ENCODE measurements at regions not wholly inside any gene's neighbourhood (a gene's known extent, or its start where the extent isn't known, plus 50 kb on each side); places are given as distances from the start of the nearest gene placed in this dataset.
A peak's percentile ranks its signal among the peaks of the same experiment; 100 is the strongest.

GRCh38 chr19:23823952-23824389 is 65.3 kb upstream of the ZNF681 start:
- ATAC-seq (peak; percentile 83), DNase-seq (ENCODE audit: extremely low read depth in 1 of 4, low spot score in 3 of 4) (peak in 3 of 4 experiments; percentile 16 to 62 (median 20)), FAIRE-seq (peak; percentile 71)
- intact Hi-C loops (cut with micrococcal nuclease) (no loop called here), in situ Hi-C loops (cut with MboI) (no loop called here)
- Histone ChIP-seq H4K20me1 (replicated peaks; ENCODE audit: control insufficient read depth, insufficient read depth, low read length) (no peaks in the 10 kb centered on the region), H3K27me3 (ENCODE audit: control insufficient read depth in 2 of 2, insufficient read depth in 2 of 2, low read length in 2 of 2) (no peaks in the 10 kb centered on the region), H3K4me1 (replicated peaks in 1 of 2; ENCODE audit: control insufficient read depth in 2 of 2, insufficient read depth in 2 of 2, low read length in 2 of 2) (no peaks in the 10 kb centered on the region), H3K27ac (ENCODE audit: extremely low read depth, low read depth, low read length) (no peak overlapping the region), H3K9ac (ENCODE audit: insufficient read depth in 1 of 2, low read depth in 2 of 2, low read length in 2 of 2) (no peak overlapping the region), H3K9me1 (ENCODE audit: control insufficient read depth, insufficient read depth, low read length) (no peaks in the 10 kb centered on the region), H3K4me3 (no peak overlapping the region), H3K9me3 (replicated peaks; ENCODE audit: control insufficient read depth, insufficient read depth, low read depth, low read length) (peaks cover 10% of the 10 kb centered on the region), H2AFZ (ENCODE audit: low read depth, low read length) (no peak overlapping the region), H3K79me2 (ENCODE audit: control insufficient read depth, insufficient read depth, low read length) (no peaks in the 10 kb centered on the region), H3K4me2 (ENCODE audit: insufficient read depth, low read length) (no peak overlapping the region), H3K36me3 (ENCODE audit: control insufficient read depth, insufficient read depth, low read length) (no peaks in the 10 kb centered on the region)
- BruUV-seq (replicated peaks) = no TSS peak
- CTCF ChIA-PET (ENCODE audit: low intra/inter-chr PET ratio) = no interaction called here
- 11% methylated on average over 2 of the region's 2 CpGs for WGBS (ENCODE audit: insufficient coverage, low coverage, missing lambda C conversion rate)
- POLR2A ChIA-PET = no interaction called here
- TF ChIP-seq ZNF316 (IDR thresholded peaks at IDR 0.05) (peak; percentile 63), PBX2 (CRISPR knock-in tag; IDR thresholded peaks at IDR 0.05; ENCODE audit: low read depth) (no peak), PBX2 (tag; conservative IDR thresholded peaks at IDR 0.05; ENCODE audit: low read depth) (peak; percentile 57), ATF7 (IDR thresholded peaks at IDR 0.05) (0 out of 2 replicates have a peak, but pooled peaks have one; percentile 13), C11orf30 (IDR thresholded peaks at IDR 0.05; ENCODE audit: low read depth) (peak; percentile 68), SMC3 (conservative IDR thresholded peaks at IDR 0.05; ENCODE audit: insufficient read depth, low read depth, low read length) (peak; percentile 36), ZNF830 (CRISPR knock-in tag; IDR thresholded peaks at IDR 0.05) (no peak), ZNF280B (CRISPR knock-in tag; IDR thresholded peaks at IDR 0.05) (peak; percentile 94), KDM4B (IDR thresholded peaks at IDR 0.05; ENCODE audit: borderline replicate concordance in 2 of 2, low read depth in 1 of 2) (no peak), CBX3 (IDR thresholded peaks at IDR 0.05; ENCODE audit: borderline replicate concordance in 1 of 2, low read length in 2 of 2) (peak; percentile 74 to 90), MAFG (tag; conservative IDR thresholded peaks at IDR 0.05) (peak; percentile 22; the same call in 1 of the 2 replicates), CBFA2T3 (IDR thresholded peaks at IDR 0.05) (peak; percentile 29; the same call in 1 of the 2 replicates), CBX5 (IDR thresholded peaks at IDR 0.05; ENCODE audit: borderline replicate concordance, low read depth) (peak; percentile 91), CBX1 (IDR thresholded peaks at IDR 0.05; ENCODE audit: low read depth) (peak; percentile 82; the same call in 1 of the 2 replicates), MAFF (IDR thresholded peaks at IDR 0.05; ENCODE audit: low read length) (peak; percentile 59), NR2C2 (CRISPR knock-in tag; IDR thresholded peaks at IDR 0.05) (no peak), NR2C2 (tag; IDR thresholded peaks at IDR 0.05) (peak; percentile 17; the same call in 1 of the 2 replicates), RAD21 (CRISPR knock-in tag; conservative IDR thresholded peaks at IDR 0.05 in 1 of 2, IDR thresholded peaks at IDR 0.05 in 1 of 2) (peak in 1 of 2 experiments; percentile 63; a peak in 2 of 4 replicates), BHLHE40 (IDR thresholded peaks at IDR 0.05; ENCODE audit: low read length) (0 out of 2 replicates have a peak, but pooled peaks have one; percentile 7), POLR3G (IDR thresholded peaks at IDR 0.05; ENCODE audit: extremely low read depth, insufficient read length, insufficient replicate concordance) (no peak), SMAD2 (IDR thresholded peaks at IDR 0.05; ENCODE audit: low read depth, low read length) (no peak), TRIM24 (IDR thresholded peaks at IDR 0.05) (peak; percentile 50 to 64; a peak in 2 of 4 replicates)
